ENCODE measurements at regions not wholly inside any gene's neighbourhood (a gene's known extent, or its start where the extent isn't known, plus 50 kb on each side); places are given as distances from the start of the nearest gene placed in this dataset.
A peak's percentile ranks its signal among the peaks of the same experiment; 100 is the strongest.
"Not testable (repeated sequence)": the region's sequence is repeated elsewhere in the genome, so short reads cannot be mapped to it uniquely, and the experiment has no call there.

DNA sequence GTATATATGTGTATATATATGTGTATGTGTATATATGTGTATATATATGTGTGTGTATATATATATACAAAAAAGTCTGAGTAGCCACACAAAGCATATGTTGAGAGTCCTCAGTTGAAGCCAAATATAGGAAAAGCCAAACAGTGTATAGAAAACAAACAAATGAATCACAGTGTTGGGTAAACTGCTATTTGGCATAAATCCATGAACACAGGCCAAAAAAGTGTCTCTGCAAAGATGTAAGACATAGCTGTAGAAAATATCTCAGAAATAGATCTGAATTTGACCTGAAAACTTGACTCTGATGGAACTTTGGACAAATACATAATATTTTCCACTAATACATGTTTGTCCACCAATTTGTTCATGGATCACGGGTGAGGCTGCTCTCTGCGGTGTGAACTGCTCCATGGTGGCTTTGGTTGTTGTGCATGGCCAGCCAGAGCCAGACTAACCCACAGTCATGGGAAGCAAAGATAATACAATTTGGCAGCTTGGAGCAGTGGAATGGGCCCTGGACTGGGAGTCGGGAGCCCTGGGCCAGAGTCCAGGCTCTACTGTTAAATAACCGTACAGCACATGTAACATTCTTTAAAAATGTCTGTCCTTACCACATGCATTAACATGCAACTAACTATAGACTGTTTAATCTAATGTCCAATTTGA, 76.9 kb upstream of the EED start:
- Histone ChIP-seq H3K27me3 (no peaks in the 10 kb centered on the region), H3K4me3 (no peak overlapping the region), H3K9me3 (ENCODE audit: low read depth) (no peaks in the 10 kb centered on the region), H3K4me1 (ENCODE audit: low read depth) (no peaks in the 10 kb centered on the region), H3K27ac (no peak overlapping the region), H3K36me3 (no peaks in the 10 kb centered on the region)
- TF ChIP-seq, protein P1, sequence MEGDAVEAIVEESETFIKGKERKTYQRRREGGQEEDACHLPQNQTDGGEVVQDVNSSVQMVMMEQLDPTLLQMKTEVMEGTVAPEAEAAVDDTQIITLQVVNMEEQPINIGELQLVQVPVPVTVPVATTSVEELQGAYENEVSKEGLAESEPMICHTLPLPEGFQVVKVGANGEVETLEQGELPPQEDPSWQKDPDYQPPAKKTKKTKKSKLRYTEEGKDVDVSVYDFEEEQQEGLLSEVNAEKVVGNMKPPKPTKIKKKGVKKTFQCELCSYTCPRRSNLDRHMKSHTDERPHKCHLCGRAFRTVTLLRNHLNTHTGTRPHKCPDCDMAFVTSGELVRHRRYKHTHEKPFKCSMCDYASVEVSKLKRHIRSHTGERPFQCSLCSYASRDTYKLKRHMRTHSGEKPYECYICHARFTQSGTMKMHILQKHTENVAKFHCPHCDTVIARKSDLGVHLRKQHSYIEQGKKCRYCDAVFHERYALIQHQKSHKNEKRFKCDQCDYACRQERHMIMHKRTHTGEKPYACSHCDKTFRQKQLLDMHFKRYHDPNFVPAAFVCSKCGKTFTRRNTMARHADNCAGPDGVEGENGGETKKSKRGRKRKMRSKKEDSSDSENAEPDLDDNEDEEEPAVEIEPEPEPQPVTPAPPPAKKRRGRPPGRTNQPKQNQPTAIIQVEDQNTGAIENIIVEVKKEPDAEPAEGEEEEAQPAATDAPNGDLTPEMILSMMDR (IDR thresholded peaks at IDR 0.05; ENCODE audit: low read depth, low read length) = no peak
- peak in 1 of 2 donors; percentile 63 for DNase-seq (ENCODE audit: low read depth in 1 of 2, low spot score in 1 of 2)

DNA sequence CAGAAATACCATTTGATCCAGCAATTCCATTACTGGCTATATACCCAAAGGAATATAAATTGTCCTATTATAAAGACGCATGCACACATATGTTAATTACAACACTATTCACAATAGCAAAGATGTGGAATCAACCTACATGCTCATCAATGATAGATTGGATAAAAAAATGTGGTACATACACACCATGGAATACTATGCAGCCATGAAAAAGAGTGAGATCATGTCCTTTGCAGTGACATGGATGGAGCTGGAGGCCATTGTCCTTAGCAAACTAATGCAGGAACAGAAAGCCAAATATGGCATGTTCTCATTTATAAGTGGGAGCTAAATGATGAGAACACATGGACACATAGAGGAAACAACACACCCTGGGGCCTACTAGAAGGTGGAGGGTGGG, 78.3 kb upstream of the EED start:
- not testable (repeated sequence) for H3K36me3 ChIP-seq; H3K27me3 ChIP-seq; H3K9me3 ChIP-seq (ENCODE audit: low read depth); DNase-seq (ENCODE audit: low read depth in 1 of 2, low spot score in 1 of 2); H3K4me1 ChIP-seq (ENCODE audit: low read depth); H3K27ac ChIP-seq; H3K4me3 ChIP-seq

DNA sequence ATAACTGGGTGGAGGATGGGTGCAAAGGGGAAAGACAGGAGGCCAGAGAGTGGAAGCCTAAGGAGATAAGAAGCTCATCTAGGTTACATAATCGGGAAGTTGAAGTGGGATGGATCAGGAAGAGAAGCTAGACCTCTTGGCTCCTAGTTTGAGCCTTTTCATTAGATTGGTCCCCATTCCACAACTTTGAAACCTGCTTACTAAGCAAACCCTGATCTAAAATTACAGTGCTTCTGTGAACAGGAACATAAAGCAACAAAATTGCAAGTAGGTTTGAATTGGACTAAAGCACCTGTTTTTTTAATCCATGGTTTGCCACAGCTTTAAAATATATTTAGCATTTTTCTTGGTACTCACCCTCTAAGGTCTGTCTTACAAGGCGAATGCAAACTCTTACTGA, 80.4 kb upstream of the EED start:
- no peaks in the 10 kb centered on the region for H3K9me3 ChIP-seq (ENCODE audit: low read depth)
- no peak overlapping the region for H3K4me3 ChIP-seq
- no peaks in the 10 kb centered on the region for H3K4me1 ChIP-seq (ENCODE audit: low read depth)
- TF ChIP-seq, protein P1 (IDR thresholded peaks at IDR 0.05; ENCODE audit: low read depth, low read length) = no peak
- no peaks in the 10 kb centered on the region for H3K27me3 ChIP-seq
- H3K27ac ChIP-seq = no peak overlapping the region
- H3K36me3 ChIP-seq = no peaks in the 10 kb centered on the region
- DNase-seq (ENCODE audit: low read depth in 1 of 2, low spot score in 1 of 2) = no peak

DNA sequence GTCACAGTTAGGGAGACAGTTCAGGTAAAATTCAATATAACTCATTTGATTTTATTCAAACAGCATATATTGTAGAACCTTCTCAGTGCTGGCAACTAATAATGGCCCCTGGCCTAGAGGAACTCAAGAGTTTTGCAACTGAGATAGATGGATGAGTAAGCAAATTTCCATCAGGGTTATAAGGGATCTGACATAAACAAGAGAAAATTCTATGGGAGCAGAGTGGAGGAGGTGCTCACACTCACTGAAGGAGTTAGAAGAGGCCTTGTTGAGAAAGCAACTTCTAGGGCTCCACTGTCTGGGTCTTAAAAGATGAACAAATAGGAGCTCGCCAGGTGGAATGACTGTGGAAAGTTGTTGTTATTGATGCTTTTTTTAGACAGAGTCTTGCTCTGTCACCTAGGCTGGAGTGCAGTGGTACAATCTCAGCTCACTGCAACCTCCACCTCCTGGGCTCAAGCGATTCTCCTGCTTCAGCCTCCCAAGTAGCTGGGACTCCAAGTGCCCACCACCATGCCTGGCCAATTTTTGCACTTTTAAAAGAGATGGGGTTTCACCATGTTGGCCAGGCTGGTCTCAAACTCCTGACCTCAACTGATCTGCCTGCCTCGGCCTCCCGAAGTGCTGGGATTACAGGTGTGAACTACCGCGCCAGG, 81.2 kb upstream of the EED start:
- not testable (repeated sequence) for H3K4me1 ChIP-seq (ENCODE audit: low read depth); H3K27me3 ChIP-seq; H3K27ac ChIP-seq; H3K4me3 ChIP-seq; H3K36me3 ChIP-seq; H3K9me3 ChIP-seq (ENCODE audit: low read depth)
- peak in 1 of 2 donors; percentile 92 for DNase-seq (ENCODE audit: low read depth in 1 of 2, low spot score in 1 of 2)

DNA sequence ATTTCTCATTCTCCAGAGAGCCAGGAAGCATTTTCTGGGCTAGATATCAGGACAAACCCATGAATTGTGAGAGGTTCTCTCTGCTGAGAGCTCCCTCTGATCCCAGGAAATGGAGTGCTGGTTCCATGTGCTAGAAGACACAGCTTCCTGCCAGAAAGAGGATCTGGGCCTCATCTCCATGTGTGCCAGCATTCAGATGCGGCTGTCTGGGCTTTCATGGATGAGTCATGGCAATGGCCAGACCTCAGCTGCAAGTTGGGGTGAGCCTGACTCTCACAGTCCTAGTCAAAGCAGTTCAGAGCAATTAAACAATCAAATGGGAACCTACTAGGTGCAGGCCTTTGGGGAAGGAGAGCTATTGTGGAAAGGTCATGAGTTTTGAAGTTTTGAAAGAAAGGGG, 82.3 kb upstream of the EED start:
- H3K27ac ChIP-seq = no peak overlapping the region
- no peaks in the 10 kb centered on the region for H3K4me1 ChIP-seq (ENCODE audit: low read depth)
- no peaks in the 10 kb centered on the region for H3K36me3 ChIP-seq
- H3K9me3 ChIP-seq (ENCODE audit: low read depth) = no peaks in the 10 kb centered on the region
- TF ChIP-seq, protein P1 (IDR thresholded peaks at IDR 0.05; ENCODE audit: low read depth, low read length) = no peak
- H3K27me3 ChIP-seq = no peaks in the 10 kb centered on the region
- DNase-seq (ENCODE audit: low read depth in 1 of 2, low spot score in 1 of 2) = peak in 1 of 2 donors; percentile 87
- no peak overlapping the region for H3K4me3 ChIP-seq

DNA sequence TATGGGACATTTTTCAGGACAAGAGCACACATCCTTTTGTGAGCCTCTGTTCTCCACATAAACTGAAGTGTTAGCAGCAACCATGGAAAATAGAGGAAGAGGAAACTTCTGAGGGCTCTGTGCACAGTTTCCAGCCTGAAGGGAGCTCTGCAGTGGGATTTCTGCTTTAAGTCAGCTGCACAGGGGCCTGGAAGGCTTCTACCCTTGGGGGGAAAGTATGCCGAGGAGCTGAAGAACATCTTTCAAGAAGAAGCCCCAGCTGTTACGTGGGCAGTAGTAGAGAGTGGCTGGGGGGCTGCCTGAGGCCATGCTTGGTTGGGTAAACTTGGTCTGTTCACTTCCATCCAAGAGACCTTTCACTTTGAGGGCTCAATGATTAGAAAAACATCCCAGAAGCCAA, 82.7 kb upstream of the EED start:
- H3K36me3 ChIP-seq = no peaks in the 10 kb centered on the region
- no peak overlapping the region for H3K27ac ChIP-seq
- TF ChIP-seq, protein P1 (IDR thresholded peaks at IDR 0.05; ENCODE audit: low read depth, low read length) = no peak
- no peaks in the 10 kb centered on the region for H3K9me3 ChIP-seq (ENCODE audit: low read depth)
- H3K4me3 ChIP-seq = no peak overlapping the region
- DNase-seq (ENCODE audit: low read depth in 1 of 2, low spot score in 1 of 2) = no peak
- H3K4me1 ChIP-seq (ENCODE audit: low read depth) = no peaks in the 10 kb centered on the region
- H3K27me3 ChIP-seq = no peaks in the 10 kb centered on the region
